ENCODE measurements at regions not wholly inside any gene's neighbourhood (a gene's known extent, or its start where the extent isn't known, plus 50 kb on each side); places are given as distances from the start of the nearest gene placed in this dataset.

DNA sequence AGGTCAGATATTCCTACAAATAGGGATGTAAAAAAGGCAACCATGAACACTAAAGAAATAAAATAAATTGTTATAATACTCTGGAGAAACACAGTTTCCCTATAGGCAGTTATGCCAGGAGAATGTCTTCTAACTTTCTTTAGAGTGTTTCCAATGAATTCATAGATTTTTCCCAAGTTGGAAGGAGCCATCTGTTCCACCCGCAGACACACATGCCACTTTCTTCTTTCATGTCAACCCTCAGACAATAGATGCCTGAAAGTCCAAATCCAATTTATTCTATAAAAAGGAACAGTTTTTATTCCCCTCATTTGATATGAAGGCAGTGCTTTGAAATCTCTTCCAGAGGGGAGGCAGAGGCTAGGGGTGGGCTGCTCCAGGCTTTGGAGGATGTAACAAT lies 418.1 kb downstream of the ACTL7B start:
- TF ChIP-seq, protein P1, sequence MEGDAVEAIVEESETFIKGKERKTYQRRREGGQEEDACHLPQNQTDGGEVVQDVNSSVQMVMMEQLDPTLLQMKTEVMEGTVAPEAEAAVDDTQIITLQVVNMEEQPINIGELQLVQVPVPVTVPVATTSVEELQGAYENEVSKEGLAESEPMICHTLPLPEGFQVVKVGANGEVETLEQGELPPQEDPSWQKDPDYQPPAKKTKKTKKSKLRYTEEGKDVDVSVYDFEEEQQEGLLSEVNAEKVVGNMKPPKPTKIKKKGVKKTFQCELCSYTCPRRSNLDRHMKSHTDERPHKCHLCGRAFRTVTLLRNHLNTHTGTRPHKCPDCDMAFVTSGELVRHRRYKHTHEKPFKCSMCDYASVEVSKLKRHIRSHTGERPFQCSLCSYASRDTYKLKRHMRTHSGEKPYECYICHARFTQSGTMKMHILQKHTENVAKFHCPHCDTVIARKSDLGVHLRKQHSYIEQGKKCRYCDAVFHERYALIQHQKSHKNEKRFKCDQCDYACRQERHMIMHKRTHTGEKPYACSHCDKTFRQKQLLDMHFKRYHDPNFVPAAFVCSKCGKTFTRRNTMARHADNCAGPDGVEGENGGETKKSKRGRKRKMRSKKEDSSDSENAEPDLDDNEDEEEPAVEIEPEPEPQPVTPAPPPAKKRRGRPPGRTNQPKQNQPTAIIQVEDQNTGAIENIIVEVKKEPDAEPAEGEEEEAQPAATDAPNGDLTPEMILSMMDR (optimal IDR thresholded peaks at IDR 0.05 in 1 of 3, IDR thresholded peaks at IDR 0.05 in 1 of 3, conservative IDR thresholded peaks at IDR 0.05 in 1 of 3; ENCODE audit: extremely low read depth in 1 of 3, insufficient read depth in 2 of 3, low read length in 3 of 3) = no peak
- TF ChIP-seq EZH2 (IDR thresholded peaks at IDR 0.05; ENCODE audit: low read length) = no peak

Measured in keratinocyte (primary cell).